Glomerular visceral epithelial cell (primary cell): ENCODE measurements at regions not wholly inside any gene's neighbourhood (a gene's known extent, or its start where the extent isn't known, plus 50 kb on each side); places are given as distances from the start of the nearest gene placed in this dataset.

Experiments used
- DNase-seq: peaks from one replicate; pipeline ENCODE4 v3.0.0-alpha.2; 2016; ENCODE audit errors: extremely low spot score

DNA sequence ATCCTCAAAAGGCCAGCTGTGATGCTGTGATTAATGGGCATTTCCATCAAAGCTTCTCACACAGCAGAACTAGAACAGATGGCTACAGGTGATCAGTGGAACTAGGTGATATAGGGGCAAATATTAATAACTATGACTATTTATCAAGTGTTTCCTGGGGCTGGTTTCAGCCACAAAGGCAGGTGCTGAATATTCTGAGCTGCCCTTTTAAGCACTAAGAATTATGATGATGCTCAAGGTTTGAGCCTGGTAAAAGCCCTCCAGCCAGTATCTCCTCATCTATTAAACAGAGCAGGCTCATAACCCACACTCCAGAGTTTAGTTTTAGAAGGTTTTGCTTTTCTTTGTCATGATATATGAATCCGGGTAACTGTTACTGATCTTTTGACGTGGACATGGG lies 129.5 kb upstream of the ACP3 start:
- DNase-seq: no peak

GRCh38 chr3:132189601-132190000 lies 127.6 kb upstream of the ACP3 start:
- no peak for DNase-seq

GRCh38 chr3:132196113-132196512 lies 121.1 kb upstream of the ACP3 start:
- no peak for DNase-seq

DNA sequence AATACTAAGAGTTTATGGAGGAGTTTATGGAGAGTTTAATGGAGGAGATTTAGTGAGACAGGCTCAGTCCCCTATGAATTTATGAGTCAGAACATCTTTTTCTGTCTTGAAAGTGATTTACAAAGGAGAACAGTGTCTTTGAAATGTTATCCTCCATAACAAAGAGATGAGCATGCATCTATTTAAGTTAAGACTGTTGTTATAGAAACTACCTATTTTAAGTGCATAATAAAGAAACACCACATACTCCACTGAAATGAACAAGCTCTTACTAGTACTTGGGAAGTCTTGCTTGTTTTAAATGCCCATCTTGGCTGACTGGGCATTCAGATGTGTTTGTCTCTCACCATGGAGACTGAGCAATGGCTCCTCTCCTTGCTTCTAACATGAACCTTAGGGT lies 118.7 kb upstream of the ACP3 start:
- no peak for DNase-seq

GRCh38 chr3:132199451-132199850 lies 117.8 kb upstream of the ACP3 start:
- no peak for DNase-seq

- no peak for DNase-seq
These were observed 114.6 kb upstream of the ACP3 start for GRCh38 chr3:132202586-132202985.

DNA sequence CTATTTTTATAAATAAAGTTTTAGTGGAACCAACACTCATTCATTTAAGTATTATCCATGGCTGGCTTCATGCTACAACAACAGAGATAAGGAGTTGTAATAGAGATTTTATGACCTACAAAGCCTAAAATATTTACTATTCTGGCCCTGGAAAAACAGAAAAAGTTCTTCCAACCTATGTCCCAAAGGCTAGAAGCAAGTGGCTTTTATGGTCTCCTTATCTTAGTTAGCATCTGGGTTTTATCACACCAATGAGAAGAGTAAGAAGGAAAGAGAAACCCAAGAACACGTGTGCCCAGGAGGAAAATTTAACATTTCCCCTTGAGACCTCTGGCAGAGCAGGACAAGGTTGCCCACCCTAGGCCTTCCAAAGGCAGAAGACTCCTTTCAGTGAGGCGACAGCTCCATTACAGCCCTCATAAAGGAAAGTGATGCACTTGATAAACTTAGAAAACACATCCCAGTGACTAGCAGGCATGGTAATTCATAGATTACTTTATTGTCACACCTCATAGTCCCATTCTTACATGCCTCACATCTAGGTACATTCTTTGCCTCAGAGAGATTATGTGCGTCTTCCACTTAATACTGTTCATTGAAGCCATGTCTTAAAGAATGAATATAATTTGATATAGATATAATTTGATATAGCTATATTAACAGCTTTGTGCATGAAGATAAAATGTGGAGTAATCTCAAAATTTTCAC lies 113.2 kb upstream of the ACP3 start:
- no peak for DNase-seq

GRCh38 chr3:132205609-132206008 lies 111.6 kb upstream of the ACP3 start:
- no peak for DNase-seq

GRCh38 chr3:132209855-132210254 lies 107.4 kb upstream of the ACP3 start:
- DNase-seq: no peak

GRCh38 chr3:132210476-132211346 lies 106.5 kb upstream of the ACP3 start:
- DNase-seq: no peak

DNA sequence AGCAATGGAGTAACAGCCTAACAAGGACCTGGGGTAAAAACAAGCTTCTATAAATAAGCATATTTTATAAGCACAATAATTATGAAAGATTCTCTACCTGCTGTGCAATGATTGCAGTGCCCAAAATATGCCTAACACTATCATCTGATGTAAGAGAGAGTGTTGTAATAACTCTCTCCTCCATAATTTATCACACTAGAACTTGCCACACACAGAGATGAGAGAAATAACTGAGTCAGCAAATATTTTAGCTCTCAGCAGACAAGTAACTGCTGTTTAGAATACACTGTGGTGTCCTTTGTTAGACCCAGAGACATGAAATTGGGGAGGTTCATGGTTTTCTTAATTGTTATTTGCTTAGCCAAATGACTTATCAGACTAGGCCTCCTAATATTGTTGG lies 105.3 kb upstream of the ACP3 start:
- no peak for DNase-seq

DNA sequence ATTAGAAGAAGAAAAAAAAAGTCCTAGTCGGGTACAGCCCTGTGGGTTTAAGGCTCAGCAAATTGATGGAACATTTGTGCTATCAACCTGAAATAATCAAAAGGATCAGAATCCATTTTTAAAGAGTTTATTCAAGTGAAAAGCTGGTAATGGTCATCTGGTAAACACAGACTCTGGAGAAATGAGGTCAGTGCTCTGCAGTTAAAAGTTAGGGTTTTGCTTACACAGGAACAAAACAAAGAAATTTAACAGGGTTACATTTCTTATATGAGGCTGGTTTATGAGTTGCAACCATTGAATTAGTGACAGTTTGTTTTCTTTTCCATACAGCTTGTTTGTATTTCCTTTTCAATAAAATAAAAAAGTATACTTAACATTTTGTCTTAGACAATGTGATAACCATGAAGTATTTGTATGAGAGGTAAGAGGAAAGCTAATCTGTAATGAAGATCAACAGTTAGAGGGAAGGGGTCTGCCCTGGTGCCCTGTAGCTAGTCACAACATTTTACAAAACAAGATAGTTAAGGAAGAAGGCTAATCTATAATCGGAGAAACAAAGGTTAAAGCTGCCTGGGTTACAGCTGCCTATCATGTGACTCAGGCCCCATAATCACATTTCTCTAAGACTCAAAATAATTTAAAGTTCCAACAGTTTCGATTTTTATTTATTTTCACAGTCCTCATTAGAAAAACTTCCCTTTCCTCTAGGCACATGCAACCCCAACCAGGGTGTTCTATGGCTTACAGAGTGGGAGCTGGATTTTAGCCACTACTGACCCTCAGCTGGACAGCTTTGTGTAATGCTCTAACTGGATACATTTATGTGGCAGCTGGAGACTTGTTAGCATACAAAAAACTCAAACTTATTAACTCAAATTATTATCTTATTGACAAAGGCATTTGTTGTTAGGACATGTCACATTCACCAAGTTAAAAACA lies 98.1 kb upstream of the ACP3 start:
- no peak for DNase-seq

DNA sequence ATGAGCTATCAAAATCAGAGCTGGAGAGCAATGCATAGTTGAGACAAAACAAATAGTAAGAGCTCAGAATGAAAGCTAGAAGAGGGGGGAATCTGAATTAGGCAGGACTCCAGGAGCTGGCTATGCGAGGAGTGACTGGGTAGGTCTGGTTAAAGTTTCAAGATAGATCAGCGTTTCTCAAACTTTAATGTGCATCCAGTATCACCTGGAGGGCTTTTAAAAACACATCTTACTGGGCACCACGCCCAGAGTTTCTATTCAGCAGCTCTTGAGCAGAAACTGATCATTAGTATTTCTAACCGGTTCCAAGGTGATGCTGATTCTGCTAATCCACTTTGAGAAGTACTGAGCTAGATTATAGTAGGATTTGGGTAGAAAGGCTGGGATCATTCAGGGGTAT lies 96.2 kb upstream of the ACP3 start:
- DNase-seq: no peak

DNA sequence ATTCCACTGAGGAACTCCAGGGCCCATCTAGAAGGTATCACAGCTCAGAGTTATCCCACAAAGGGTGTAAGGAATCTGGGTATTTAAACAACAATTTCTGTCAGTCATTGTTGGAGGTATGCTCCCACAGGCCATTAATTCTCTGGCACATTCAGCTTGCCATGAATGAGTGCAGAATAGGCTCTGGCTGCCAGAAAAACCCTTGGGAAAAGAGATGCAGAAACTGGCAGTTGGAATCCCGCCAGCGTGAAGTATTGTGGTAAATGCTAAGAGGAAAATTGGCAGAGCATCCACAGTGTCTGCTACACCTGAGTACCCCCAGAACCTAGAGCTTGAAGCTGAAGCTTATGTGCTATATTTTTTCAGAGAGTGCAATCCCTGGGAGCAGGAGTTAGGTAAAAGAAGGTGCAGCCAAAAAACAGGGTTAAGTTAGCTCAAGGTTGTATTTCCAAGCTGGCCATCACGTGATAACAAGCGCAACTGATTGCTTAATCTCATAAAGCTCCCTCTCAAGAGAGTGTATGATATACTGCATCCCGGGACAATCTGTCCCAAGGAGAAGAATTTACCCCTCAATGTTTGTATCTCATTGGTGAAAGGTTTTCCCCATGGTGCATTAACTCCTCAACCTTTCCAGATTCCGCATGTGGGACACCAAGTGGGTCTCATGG lies 94.2 kb upstream of the ACP3 start:
- peak; percentile 80 for DNase-seq

- DNase-seq: peak; percentile 34
These were observed 91.5 kb upstream of the ACP3 start for GRCh38 chr3:132225664-132226063.

DNA sequence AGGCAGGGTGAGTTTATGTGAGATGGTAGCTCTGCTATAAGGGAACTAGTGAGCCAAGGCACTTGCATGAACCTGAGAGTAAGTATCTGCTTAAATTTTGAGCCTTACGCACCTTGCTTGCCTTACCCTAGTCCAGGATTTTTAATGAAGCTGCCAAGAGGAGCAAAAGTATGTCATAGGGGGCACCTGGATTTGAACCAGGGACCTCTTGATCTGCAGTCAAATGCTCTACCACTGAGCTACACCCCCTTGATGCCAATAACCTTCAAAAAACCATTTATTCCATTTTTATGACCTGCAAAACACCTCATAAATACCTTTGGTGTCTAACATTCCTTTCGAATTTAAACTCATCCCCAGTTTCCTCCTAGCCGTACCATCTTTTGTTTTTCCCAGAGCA lies 88.3 kb upstream of the ACP3 start:
- no peak for DNase-seq

DNA sequence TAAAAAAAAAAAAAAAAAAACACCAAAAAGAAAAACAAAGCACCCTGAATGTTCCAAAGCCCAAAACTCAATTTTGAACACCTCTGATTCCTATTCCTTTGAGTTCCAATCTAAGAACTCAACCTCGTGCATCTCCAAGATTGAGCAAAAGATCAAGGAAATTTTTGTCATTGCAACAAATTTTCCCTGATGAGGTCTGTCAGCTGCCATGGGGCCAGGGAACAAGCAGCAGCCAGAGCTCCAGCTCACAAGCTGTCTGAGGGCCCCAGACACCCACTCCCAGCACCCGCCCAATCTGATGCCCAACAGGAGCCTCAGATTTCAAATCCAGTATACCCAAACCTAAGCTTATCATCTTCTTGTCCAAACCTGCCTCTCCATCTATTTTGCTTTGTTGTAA lies 87.6 kb upstream of the ACP3 start:
- DNase-seq: no peak

- DNase-seq: no peak
These were observed 86.8 kb upstream of the ACP3 start for GRCh38 chr3:132230156-132231000.

GRCh38 chr3:132231633-132232032 lies 85.6 kb upstream of the ACP3 start:
- DNase-seq: peak; percentile 17

GRCh38 chr3:132232231-132232792 lies 84.9 kb upstream of the ACP3 start:
- no peak for DNase-seq
